ENCODE measurements at regions not wholly inside any gene's neighbourhood (a gene's known extent, or its start where the extent isn't known, plus 50 kb on each side); places are given as distances from the start of the nearest gene placed in this dataset.
"Not testable (repeated sequence)": the region's sequence is repeated elsewhere in the genome, so short reads cannot be mapped to it uniquely, and the experiment has no call there.

- DNase-seq = no peak
Observed at GRCh38 chr17:13204607-13205237, 186.9 kb upstream of the ELAC2 start.

GRCh38 chr17:13202835-13203234, 185.0 kb upstream of the ELAC2 start:
- DNase-seq = no peak

- no peak for DNase-seq
Observed at GRCh38 chr17:13200671-13201070, 182.8 kb upstream of the ELAC2 start.

- DNase-seq = no peak
Observed at GRCh38 chr17:13199425-13199824, 181.6 kb upstream of the ELAC2 start.

DNA sequence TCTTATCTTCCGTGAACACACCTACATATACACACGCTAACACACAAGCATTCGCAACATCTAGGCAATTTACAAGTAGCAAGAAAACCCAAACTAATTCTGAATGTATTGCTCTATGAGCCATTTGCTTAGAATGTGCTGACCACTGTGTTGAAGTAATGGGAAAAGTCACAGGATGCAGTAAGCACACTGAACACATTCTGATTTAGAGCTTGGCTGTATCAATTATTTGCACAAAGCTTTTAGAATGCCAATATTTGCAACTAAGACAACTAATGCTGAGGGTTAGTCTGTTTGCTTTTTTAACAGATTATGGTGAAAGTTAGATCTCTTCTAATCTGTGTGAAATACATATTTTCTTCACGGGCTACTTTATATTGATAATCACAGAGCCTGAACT, 179.8 kb upstream of the ELAC2 start:
- no peak for DNase-seq

- no peak for DNase-seq
Observed at GRCh38 chr17:13194887-13195286, 177.1 kb upstream of the ELAC2 start.

DNA sequence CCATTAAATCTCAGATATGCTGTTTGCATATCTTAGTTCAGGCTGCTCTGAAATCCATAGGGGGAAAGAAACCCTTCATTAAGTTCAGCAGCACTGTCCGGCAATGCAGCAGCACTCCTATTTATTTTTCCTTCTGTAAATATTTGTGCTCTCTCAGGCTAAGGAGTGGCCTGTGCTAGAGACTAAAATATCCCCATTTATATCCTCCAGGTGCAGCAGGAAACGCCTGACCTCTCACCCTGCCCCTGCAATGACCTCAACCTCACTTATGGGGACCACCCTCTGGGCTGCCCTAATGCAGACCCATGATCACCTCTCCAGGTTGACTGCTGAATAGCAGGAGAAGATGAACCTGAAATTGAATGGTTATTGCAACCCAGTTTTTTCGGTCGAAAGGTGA, 165.0 kb upstream of the ELAC2 start:
- DNase-seq = no peak

DNA sequence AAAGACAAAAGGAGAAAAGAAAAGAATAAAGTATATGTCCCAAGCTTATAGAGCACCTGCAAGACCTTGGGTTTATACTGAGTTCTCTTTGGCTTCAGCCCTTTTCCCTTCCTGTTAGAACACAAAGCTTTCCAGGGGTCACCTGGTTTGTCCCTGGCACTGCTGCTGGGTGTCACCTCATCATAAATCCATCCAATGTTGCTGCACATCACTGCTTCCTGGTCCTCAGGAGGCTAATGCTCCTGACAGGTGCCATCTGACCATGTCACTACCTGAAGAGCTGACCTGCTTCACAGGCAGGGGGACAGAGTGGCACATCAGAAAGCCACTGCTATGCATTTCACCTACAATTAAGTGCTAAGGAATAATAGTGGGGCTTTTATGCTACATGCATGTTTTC, 164.6 kb upstream of the ELAC2 start:
- no peak for DNase-seq

GRCh38 chr17:13181683-13182082, 163.9 kb upstream of the ELAC2 start:
- no peak for DNase-seq

- DNase-seq = no peak
Observed at GRCh38 chr17:13176436-13176835, 158.6 kb upstream of the ELAC2 start.

DNA sequence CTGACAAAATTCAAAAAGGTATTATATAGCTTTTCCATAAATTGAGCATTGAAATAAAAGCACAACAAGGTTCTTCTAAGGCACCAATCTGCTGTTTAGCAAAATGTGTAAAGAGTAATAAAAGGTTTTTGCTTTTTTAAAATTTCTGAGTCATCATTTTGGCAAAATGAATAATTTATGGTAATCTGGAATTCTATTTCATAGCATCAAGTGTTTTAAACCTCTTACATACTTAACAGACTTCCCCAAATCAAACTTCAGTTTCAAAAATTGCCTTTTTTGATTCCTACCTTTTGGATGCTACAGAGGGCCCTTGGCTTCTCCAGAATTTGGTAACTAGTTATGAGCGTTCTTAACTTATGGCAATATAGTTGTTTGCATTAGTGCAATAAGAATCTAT, 154.0 kb upstream of the ELAC2 start:
- DNase-seq = no peak

- DNase-seq = no peak
Observed at GRCh38 chr17:13162361-13162760, 144.5 kb upstream of the ELAC2 start.

- DNase-seq = no peak
Observed at GRCh38 chr17:13160790-13161189, 143.0 kb upstream of the ELAC2 start.

- no peak for DNase-seq
Observed at GRCh38 chr17:13160296-13160695, 142.5 kb upstream of the ELAC2 start.

- DNase-seq = no peak
Observed at GRCh38 chr17:13158494-13159240, 140.8 kb upstream of the ELAC2 start.

DNA sequence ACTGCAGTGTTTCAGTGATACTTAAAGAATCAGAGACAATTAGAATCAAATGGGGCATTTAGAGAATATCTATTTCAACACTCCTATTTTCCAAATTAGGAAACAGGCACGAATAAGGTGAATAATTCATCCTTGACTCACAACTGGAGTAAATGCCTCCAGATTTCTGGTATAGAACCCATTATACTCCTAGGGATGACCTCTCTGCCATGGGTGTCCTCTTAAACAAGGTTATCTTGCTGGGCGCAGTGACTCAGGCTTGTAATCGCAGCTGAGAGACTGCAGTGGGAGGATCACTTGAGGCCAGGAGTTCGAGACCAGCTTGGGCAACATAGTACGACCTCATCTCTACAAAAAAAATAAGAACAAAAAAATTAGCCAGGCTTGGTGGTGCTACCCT, 139.8 kb upstream of the ELAC2 start:
- DNase-seq = no peak

DNA sequence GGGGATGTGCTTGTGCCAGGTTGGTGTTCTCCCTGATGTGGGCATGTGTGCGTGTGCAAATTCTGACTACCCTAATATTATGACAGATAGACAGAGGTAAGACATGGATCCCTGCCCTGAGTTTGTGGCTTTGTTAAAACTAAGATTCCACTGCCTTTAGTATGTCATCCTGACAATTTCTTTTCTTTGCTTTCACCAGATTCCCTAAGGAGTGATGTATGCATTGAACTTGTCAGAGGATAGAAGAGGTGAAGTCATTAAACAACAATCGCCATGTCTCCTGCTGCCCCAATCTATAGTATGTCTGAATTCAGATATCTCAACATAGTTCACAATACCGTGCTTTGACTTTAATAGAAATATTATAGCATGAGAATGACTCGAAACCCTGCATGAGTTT, 137.1 kb upstream of the ELAC2 start:
- DNase-seq = no peak

GRCh38 chr17:13154398-13154797, 136.6 kb upstream of the ELAC2 start:
- no peak for DNase-seq

GRCh38 chr17:13153036-13153435, 135.2 kb upstream of the ELAC2 start:
- DNase-seq = no peak

GRCh38 chr17:13152501-13152900, 134.7 kb upstream of the ELAC2 start:
- no peak for DNase-seq

DNA sequence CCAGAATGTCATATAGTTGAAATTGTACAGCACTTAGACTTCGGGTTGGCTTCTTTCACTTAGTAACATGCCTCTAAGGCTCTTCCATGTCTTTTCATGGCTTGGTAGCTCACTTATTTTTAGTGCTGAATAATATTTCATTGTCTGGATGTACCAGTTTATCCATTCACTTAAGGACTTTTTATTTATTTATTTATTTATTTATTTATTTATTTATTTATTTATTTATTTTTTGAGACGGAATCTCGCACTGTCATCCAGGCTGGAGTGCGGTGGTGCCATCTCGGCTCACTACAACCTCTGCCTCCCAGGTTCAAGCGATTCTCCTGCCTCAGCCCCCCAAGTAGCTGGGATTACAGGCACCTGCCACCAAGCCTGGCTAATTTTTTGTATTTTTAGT, 132.9 kb upstream of the ELAC2 start:
- not testable (repeated sequence) for DNase-seq

GRCh38 chr17:13143001-13143400, 125.2 kb upstream of the ELAC2 start:
- DNase-seq = no peak

- DNase-seq = no peak
Observed at GRCh38 chr17:13140750-13141149, 122.9 kb upstream of the ELAC2 start.

DNA sequence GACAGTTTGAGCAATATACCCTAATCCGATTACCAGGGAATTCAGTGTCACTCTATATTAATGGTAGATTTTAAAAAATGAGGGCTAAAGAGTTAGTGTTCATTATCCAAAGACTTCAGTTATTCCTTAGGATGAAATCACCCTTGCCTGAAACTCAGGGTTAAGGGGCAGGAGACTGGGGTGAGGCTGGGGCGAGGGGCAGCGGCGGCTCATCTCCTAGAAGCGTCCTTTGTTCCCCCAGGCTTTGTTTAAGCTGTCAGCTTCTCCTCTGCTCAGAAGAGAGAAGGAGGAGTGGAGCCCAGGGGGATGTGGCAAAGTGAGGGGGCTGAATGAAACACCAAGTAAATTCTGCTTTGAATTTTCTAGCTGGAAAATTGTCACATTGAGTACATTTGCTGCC, 117.7 kb upstream of the ELAC2 start:
- no peak for DNase-seq

GRCh38 chr17:13134076-13134475, 116.2 kb upstream of the ELAC2 start:
- no peak for DNase-seq

Data from GDM1 (cell line).